HL-60 (cell line): ENCODE measurements at regions not wholly inside any gene's neighbourhood (a gene's known extent, or its start where the extent isn't known, plus 50 kb on each side); places are given as distances from the start of the nearest gene placed in this dataset.

ENCODE experiments used
- DNase-seq, 2 experiments: peaks; one replicate each; pipeline ENCODE4 v3.0.0-alpha.2; 2010 to 2020; ENCODE audit warnings: low read depth in 1 of 2, low spot score in 1 of 2
- H3K27ac ChIP-seq: fragments of 250-450 bp; sonication (Bioruptor Pico); replicated peaks from 2 replicates; pipeline ENCODE4 v1.5.1; 2020; ENCODE audit warnings: mild to moderate bottlenecking, moderate library complexity
- H3K27me3 ChIP-seq: fragments of 250-450 bp; sonication (Bioruptor Pico); 2 replicates; pipeline ENCODE4 v1.5.1; 2021; ENCODE audit warnings: mild to moderate bottlenecking, moderate library complexity; ENCODE audit not compliant: insufficient read depth, poor library complexity, severe bottlenecking
- H3K4me3 ChIP-seq: replicated peaks from 2 replicates; pipeline ENCODE4 v1.5.1; 2011; ENCODE audit warnings: mild to moderate bottlenecking, control low read depth, low read length; ENCODE audit not compliant: insufficient read depth
- CTCF ChIP-seq: IDR thresholded peaks from one replicate; pipeline ENCODE4 v1.5.1; 2011; ENCODE audit warnings: low read length, control low read depth, inconsistent platforms; ENCODE audit not compliant: insufficient read depth
- GABPA ChIP-seq: IDR thresholded peaks from 2 replicates; pipeline ENCODE4 v1.6.1; 2012; ENCODE audit warnings: low read depth
- POLR2AphosphoS5 ChIP-seq: IDR thresholded peaks from 2 replicates; pipeline ENCODE4 v1.6.1; 2012; ENCODE audit warnings: low read depth
- REST ChIP-seq: IDR thresholded peaks from 2 replicates; pipeline ENCODE4 v1.6.1; 2012; ENCODE audit warnings: low read depth; ENCODE audit not compliant: insufficient replicate concordance
- SPI1 ChIP-seq: IDR thresholded peaks from 2 replicates; pipeline ENCODE4 v1.6.1; 2012; ENCODE audit warnings: low read depth, mild to moderate bottlenecking, borderline replicate concordance

- Histone ChIP-seq H3K27me3 (no peaks in the 10 kb centered on the region), H3K27ac (no peak overlapping the region), H3K4me3 (no peak overlapping the region)
- no peak for DNase-seq
- TF ChIP-seq SPI1 (no peak), POLR2AphosphoS5 (no peak), GABPA (no peak), REST (no peak), CTCF (no peak)
Measured at GRCh38 chr4:36618102-36618501, 336.7 kb downstream of the DTHD1 start.

GRCh38 chr4:36624030-36624429, 342.6 kb downstream of the DTHD1 start:
- TF ChIP-seq GABPA (no peak), REST (no peak), SPI1 (no peak), CTCF (no peak), POLR2AphosphoS5 (no peak)

GRCh38 chr4:36638273-36638811, 356.9 kb downstream of the DTHD1 start:
- TF ChIP-seq POLR2AphosphoS5 (no peak), CTCF (no peak), SPI1 (no peak)
- Histone ChIP-seq H3K27ac (no peak overlapping the region), H3K4me3 (no peak overlapping the region), H3K27me3 (no peaks in the 10 kb centered on the region)
- DNase-seq: no peak

More at GRCh38 chr4:36624030-36624429, 342.6 kb downstream of the DTHD1 start:
- Histone ChIP-seq H3K27me3 (no peaks in the 10 kb centered on the region), H3K27ac (no peak overlapping the region), H3K4me3 (no peak overlapping the region)
- DNase-seq: no peak

- H3K4me3 ChIP-seq: no peak overlapping the region
- H3K27ac ChIP-seq: no peak overlapping the region
- TF ChIP-seq SPI1 (no peak), GABPA (no peak), POLR2AphosphoS5 (no peak), REST (no peak), CTCF (no peak)
- H3K27me3 ChIP-seq: no peaks in the 10 kb centered on the region
- DNase-seq: no peak
Measured at GRCh38 chr4:36640876-36641275, 359.5 kb downstream of the DTHD1 start.
